H54 (cell line): ENCODE measurements at regions not wholly inside any gene's neighbourhood (a gene's known extent, or its start where the extent isn't known, plus 50 kb on each side); places are given as distances from the start of the nearest gene placed in this dataset.

ENCODE experiments used
- DNase-seq: peaks from one replicate; pipeline ENCODE4 v3.0.0; 2011; ENCODE audit warnings: low spot score, mixed read lengths; ENCODE audit not compliant: insufficient read length
- FAIRE-seq: peaks from 3 replicates; lab custom pipeline; 2011; peaks lifted over from hg19 to GRCh38; lab: Jason Lieb, UNC
- POLR2A ChIP-seq: IDR thresholded peaks from 2 replicates; pipeline ENCODE4 v1.6.1; 2011; ENCODE audit warnings: low read depth, mild to moderate bottlenecking, low read length

DNA sequence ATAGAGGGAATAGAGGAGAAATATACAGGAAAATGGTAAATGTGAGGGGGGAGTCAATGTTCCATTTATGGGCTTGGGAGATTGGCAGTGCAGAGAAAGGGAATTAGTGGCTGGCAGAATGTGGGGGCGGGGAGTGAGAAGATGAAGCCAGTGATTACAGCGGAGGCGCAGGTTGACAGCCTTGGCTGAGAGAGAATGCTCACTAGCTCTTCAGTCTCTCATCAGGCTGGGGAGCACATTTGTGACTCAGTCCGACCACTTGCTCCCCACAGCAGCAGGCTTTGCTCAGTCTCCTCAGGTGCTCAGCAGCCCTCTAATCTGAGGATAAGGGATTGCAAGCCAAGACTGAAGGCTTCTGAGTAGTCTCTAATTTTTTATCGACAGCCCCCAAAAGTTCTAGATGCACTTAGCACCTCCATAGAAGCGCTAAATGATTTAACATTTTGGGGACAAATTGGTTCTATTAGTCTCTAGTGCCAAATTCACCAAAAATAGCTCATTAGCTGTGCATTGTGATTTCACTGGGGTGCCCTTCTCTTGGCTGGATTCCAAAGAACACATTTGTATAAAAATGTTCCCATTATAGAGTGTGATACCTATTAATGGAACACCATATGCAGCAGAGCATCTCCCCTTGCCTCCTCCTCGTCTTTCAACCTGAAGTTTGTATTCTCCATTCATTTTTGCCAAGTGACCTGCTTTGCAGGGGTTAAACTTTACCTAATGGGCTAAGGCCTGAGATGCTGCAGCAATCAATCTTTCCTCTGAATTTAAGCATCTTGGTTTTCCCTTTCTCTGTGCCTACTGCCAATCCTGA, 191.8 kb downstream of the ZNF326 start:
- TF ChIP-seq POLR2A: no peak
- DNase-seq (no peak), FAIRE-seq (no peak)

DNA sequence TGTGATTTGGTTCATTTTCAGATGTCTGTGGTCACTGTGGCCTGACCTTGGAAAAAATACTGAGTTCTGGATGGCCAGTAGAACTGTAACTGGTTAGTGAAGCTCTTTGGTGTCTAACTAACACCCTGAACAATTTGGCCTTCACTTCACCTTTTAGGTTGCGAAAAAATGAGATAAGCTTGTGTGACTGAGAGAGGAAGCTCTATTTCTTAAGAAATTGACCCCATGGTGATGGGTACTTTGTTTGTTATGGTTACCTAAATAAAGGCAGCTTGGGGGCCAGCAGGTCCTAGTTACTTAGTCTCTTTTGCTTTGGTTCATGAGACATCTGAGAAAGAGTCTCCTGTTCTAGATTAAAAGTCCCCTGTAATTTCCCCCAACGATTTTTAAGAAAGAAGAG, 181.6 kb downstream of the ZNF326 start:
- DNase-seq (no peak), FAIRE-seq (no peak)
- no peak for TF ChIP-seq POLR2A

DNA sequence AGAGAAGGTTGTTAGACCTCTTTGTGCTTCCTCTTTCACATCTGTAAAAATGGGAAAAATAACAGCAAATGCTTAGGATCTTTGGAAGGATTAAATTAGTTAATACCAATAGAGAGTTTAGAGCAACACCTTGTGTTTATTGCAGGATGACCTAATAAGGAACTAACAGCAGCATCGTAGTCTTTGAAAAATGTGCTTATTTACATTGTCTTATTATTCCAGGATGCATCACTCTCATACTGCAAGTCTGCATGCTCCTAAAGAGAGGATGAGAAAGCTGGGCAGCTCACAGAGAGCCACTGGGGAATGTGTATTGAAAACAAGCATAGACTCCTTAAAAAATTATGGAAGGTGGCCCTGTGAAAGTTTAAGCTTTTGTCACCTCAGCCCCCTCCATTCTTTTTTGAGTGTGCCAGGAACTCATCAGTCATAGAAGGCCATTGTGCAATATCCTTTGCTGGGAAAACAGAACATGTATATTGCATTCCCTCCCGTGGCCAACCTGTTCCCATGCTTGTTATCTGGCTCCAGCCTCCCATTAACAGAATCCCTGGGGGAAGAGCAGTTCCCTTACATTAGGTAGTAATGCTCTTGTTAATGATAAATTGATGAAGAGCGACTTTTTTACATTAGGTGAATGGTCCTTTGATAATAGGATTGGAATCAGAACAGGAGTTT, 180.7 kb downstream of the ZNF326 start:
- no peak for TF ChIP-seq POLR2A
- FAIRE-seq (no peak), DNase-seq (no peak)

DNA sequence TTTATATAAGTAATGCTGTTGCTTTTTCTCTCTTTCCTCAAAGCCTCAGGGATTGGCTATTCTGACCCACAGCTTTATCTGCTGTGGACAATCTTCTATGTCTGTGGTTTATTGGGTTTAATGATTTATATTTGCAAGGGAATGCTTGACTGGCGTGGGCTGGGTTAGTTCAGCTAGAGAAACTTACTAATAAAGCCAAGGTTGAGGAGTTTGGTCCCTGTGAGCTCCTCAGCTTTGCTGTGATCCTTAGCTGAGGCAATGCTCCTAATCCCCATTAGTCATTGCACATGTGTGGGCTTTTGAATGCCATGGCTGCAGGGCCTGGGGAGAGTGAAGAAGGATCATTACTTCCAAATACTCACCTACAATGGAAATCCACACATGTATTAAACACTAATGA, 179.3 kb downstream of the ZNF326 start:
- no peak for FAIRE-seq
- TF ChIP-seq POLR2A: no peak
- DNase-seq: no peak

DNA sequence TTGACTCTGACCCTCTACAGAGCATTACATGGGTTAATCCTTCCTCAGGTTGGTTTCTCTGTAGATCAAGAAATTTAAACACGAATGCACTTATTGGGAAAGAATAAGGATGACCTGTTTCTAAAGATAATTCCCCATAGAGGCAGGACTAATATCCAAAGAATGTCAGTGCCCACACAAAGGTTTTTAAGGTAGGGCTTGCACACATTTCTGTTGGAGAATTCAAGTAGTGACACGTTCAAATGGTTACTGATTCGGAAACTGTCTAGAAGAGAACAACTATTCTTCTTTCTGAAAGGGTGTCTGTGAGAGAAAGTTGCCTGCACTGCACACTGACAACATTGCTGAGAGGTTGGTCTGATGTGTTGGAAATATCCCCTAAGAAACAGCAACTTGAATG, 167.3 kb downstream of the ZNF326 start:
- FAIRE-seq (no peak), DNase-seq (no peak)
- TF ChIP-seq POLR2A: no peak

DNA sequence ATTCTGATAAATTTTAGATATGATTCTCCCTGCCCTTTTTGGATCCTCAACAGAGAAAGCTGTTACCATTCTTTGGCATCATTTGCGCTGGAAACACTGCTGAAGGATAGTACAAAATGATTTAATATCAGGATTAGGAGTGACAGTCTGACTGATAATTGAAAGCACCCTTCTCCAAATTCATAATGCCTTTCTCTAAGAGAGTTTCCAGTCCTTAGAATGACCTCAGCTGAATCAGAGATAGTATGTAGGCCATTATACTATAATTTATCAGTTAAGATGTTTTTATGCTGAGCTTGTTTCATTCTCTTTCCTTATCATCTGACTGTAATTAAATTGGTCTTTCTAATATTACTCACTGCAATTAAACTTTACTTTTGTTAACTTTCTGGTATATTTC, 166.7 kb downstream of the ZNF326 start:
- FAIRE-seq: no peak
- TF ChIP-seq POLR2A: no peak
- DNase-seq: no peak

DNA sequence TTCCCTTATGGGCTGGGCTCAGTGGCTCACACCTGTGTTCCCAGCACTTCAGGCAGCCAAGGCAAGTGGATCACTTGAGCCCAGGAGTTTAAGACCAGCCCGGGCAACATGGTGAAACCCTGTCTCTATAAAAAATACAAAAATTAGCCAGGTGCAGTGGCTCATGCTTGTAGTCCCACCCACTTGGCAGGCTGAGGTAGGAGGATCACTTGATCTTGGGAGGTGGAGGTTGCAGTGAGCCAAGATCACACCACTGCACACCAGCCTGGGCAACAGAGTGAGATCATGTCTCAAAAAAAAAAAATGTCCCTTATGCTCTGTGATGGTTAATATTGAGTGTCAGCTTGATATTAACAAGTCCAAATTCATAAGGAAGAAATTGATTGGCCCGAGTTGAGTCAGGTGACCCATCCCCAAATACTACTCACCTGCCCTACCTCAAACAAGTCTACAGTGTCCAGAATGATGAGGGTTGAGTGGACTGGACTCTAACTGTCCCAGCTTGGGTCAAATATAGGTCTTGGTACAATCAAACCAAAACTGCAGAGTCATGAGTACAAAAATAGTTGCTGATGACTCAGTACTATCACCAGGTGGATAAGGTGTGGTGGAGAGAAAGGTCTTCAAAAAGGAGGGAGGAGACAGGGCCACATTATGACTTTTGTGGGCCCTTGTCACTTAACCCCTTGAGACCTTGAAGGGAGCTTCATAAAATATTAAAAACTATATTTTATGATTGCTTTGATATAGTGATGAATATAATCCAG, 161.0 kb downstream of the ZNF326 start:
- DNase-seq (no peak), FAIRE-seq (no peak)

DNA sequence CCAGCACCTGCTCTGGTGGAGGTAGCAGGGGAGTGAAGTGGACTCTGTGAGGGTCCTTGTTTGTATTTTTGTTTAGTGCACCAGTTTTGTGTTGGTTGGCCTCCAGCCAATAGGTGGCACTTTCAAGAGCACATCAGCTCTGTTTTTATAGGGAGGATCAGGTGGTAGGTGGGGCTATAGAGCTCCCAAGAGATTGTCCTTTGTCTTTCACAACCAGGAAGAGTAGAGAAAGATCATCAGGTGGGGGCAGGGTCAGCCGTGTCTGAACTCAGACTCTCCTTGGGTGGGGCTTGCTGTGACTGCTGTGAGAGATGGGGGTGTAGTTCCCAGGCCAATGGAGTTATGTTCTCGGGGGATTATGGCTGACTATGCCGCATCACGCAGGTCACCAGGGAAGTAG, 159.8 kb downstream of the ZNF326 start:
- FAIRE-seq (no peak), DNase-seq (no peak)
- no peak for TF ChIP-seq POLR2A

More for the DNA sequence above, 161.0 kb downstream of the ZNF326 start:
- TF ChIP-seq POLR2A: no peak

DNA sequence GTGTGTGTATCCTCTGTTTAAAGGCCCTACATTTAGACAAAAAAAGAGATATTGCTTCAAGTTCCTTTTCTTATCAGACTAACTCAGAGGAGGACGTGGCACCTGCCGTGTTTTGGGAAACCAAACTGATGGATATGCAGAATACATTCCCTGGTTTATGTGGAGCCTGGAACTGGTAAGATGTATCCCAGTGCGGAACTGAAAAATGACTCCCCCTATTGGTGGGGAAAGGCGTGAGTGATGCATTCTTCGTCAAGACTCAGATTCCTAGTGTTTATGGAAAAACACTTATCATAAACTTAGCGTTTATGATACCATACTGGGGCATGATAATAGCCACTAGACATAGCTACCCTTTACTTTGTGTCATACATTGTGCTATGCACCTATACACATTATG, 154.2 kb downstream of the ZNF326 start:
- no peak for FAIRE-seq

DNA sequence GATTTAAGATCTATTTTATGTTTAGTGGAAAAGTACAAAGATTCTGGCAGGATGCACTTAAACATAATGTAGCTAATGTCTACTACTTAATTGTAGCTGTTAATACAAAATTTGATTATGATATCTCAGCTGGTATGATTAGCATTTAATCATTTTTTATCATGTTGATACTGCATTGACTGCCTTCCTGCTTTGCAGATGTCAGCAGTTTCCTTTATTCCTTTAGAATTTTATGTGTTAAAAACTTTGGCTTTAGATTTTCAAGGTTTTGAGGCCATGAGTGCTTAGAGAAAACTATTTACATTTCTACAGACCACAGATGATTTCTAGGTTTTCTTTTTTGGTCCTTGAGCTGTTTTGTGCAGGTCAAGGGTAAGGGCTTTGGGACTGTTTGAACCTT, 152.2 kb downstream of the ZNF326 start:
- no peak for DNase-seq
- FAIRE-seq: no peak
- no peak for TF ChIP-seq POLR2A

More for the DNA sequence above, 154.2 kb downstream of the ZNF326 start:
- no peak for DNase-seq
- no peak for TF ChIP-seq POLR2A

DNA sequence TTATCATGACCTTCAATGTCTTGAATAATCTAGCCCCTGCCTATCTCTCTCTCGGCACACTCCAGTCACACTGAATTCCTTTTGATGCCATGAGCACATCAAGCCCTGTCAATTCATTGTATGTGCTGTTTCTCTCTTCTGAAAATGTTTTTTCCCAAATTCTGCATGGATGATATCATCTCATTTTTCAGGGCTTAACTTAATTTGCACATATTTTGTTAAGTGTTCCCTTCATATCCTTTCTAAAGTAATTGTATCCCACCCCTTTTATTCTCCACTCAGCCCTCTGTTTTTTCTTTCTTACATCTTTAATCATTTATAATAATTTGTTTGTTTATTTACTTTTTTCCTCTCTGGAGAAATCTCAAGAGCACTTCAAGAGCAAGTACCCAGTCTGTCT, 149.9 kb downstream of the ZNF326 start:
- TF ChIP-seq POLR2A: no peak
- no peak for FAIRE-seq
- no peak for DNase-seq

DNA sequence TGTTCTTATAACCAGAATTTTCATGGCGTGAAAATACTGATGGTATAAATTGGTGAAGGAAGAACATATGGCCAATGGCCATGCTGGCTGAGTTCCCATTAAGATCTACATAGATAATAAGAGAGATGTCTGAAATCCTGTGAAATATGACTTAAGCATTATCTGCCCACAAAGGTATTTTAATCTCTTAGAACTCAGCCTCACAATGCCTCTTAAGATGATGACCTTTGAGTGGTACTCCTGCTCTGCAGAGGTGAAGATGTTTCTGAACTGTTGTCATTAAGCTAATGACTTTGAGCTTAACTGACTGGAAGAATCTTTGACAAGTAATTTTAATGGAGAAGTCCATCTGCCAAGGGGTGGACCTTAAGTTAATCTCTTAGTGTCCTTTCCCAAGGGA, 148.7 kb downstream of the ZNF326 start:
- DNase-seq (no peak), FAIRE-seq (no peak)
- no peak for TF ChIP-seq POLR2A

DNA sequence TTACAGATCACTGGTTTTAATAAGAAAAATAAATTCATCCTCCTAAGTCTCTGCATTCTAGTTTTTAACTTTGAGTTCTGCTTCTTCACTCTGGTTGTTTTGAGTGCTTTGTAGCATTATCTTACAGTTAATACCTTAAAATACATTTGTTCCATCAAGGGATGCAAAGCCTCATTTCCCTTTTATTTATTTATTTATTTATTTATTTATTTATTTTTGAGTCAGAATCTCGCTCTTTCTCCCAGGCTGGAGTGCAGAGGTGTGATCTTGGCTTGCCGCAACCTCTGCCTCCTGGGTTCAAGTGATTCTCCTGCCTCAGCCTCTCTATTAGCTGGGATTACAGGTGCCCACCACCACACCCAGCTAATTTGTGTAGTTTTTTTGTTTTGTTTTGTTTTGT, 147.8 kb downstream of the ZNF326 start:
- DNase-seq (no peak), FAIRE-seq (no peak)
- no peak for TF ChIP-seq POLR2A

DNA sequence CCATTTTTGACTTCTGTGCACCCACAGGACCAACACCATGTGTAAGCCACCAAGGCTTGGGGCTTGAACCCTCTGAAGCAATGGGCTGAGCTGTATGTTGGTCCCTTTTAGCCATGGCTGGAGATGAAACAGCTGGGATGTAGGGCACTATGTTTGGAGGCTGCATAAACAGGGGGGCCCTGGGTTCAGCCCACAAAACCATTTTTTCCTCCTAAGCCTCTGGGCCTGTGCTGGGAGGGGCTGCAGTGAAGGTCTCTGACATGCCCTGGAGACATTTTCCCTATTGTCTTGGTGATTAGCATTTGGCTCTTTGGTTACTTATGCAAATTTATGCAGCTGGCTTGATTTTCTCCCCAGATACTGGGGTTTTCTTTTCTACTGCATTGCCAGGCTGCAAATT, 144.9 kb downstream of the ZNF326 start:
- TF ChIP-seq POLR2A: no peak
- FAIRE-seq (no peak), DNase-seq (no peak)
